HFFc6 (cell line): ENCODE measurements at regions not wholly inside any gene's neighbourhood (a gene's known extent, or its start where the extent isn't known, plus 50 kb on each side); places are given as distances from the start of the nearest gene placed in this dataset.

Source experiments
- DNase-seq: peaks from one replicate; pipeline ENCODE4 v3.0.0-alpha.2; 2018
- H3K27ac Mint-ChIP-seq: 2 replicates; pipeline ENCODE4 v1.8.0; 2020; ENCODE audit warnings: mild to moderate bottlenecking, mixed read lengths
- H3K27me3 Mint-ChIP-seq: 2 replicates; pipeline ENCODE4 v1.8.0; 2021; ENCODE audit warnings: mild to moderate bottlenecking, moderate library complexity, mixed read lengths; ENCODE audit not compliant: insufficient read depth
- H3K36me3 Mint-ChIP-seq: 2 replicates; pipeline ENCODE4 v1.8.0; 2021; ENCODE audit warnings: low read depth, mixed read lengths
- H3K4me1 Mint-ChIP-seq: 2 replicates; pipeline ENCODE4 v1.8.0; 2020; ENCODE audit warnings: low read depth, mixed read lengths
- H3K4me3 Mint-ChIP-seq: 2 replicates; pipeline ENCODE4 v1.8.0; 2020; ENCODE audit warnings: mild to moderate bottlenecking, moderate library complexity, mixed read lengths
- H3K9me3 Mint-ChIP-seq: 2 replicates; pipeline ENCODE4 v1.8.0; 2020; ENCODE audit warnings: mild to moderate bottlenecking, mixed read lengths
- CTCF ChIP-seq: fragments of 200-600 bp; sonication (generic); IDR thresholded peaks from 2 replicates; pipeline ENCODE4 v1.5.0; 2021; ENCODE audit warnings: antibody characterized with exemption, mild to moderate bottlenecking

- no peak overlapping the region for H3K4me3 Mint-ChIP-seq
- H3K27ac Mint-ChIP-seq, result no peak overlapping the region
- no peaks in the 10 kb centered on the region for H3K9me3 Mint-ChIP-seq
- DNase-seq, result no peak
- H3K4me1 Mint-ChIP-seq, result peaks cover 21% of the 10 kb centered on the region
- no peaks in the 10 kb centered on the region for H3K36me3 Mint-ChIP-seq
- H3K27me3 Mint-ChIP-seq, result peaks cover 5% of the 10 kb centered on the region; the same call in 1 of the 2 replicates
- TF ChIP-seq CTCF, result no peak
These were observed 129.9 kb downstream of the TXNL1 start for GRCh38 chr18:56508370-56509036.

GRCh38 chr18:56505971-56506370 lies 132.4 kb downstream of the TXNL1 start:
- TF ChIP-seq CTCF, result no peak
- Mint-ChIP-seq H3K27me3 (peaks cover 8% of the 10 kb centered on the region; the same call in 1 of the 2 replicates), H3K36me3 (no peaks in the 10 kb centered on the region), H3K4me1 (peaks cover 16% of the 10 kb centered on the region), H3K9me3 (no peaks in the 10 kb centered on the region), H3K27ac (no peak overlapping the region), H3K4me3 (no peak overlapping the region)
- peak; percentile 8 for DNase-seq

GRCh38 chr18:56505293-56505692 lies 133.1 kb downstream of the TXNL1 start:
- Mint-ChIP-seq H3K27me3 (peaks cover 8% of the 10 kb centered on the region; the same call in 1 of the 2 replicates), H3K4me1 (peaks cover 16% of the 10 kb centered on the region), H3K27ac (no peak overlapping the region)

GRCh38 chr18:56501896-56502295 lies 136.5 kb downstream of the TXNL1 start:
- no peaks in the 10 kb centered on the region for H3K36me3 Mint-ChIP-seq
- H3K4me1 Mint-ChIP-seq, result peaks cover 16% of the 10 kb centered on the region
- no peak for TF ChIP-seq CTCF
- peaks cover 4% of the 10 kb centered on the region; the same call in 1 of the 2 replicates for H3K27me3 Mint-ChIP-seq
- H3K27ac Mint-ChIP-seq, result no peak overlapping the region
- no peak for DNase-seq
- H3K9me3 Mint-ChIP-seq, result no peaks in the 10 kb centered on the region
- H3K4me3 Mint-ChIP-seq, result peak overlapping the region; percentile 24; the same call in 1 of the 2 replicates

More at GRCh38 chr18:56505293-56505692, 133.1 kb downstream of the TXNL1 start:
- H3K9me3 Mint-ChIP-seq, result no peaks in the 10 kb centered on the region
- DNase-seq, result no peak
- no peak for TF ChIP-seq CTCF
- no peaks in the 10 kb centered on the region for H3K36me3 Mint-ChIP-seq
- no peak overlapping the region for H3K4me3 Mint-ChIP-seq

DNA sequence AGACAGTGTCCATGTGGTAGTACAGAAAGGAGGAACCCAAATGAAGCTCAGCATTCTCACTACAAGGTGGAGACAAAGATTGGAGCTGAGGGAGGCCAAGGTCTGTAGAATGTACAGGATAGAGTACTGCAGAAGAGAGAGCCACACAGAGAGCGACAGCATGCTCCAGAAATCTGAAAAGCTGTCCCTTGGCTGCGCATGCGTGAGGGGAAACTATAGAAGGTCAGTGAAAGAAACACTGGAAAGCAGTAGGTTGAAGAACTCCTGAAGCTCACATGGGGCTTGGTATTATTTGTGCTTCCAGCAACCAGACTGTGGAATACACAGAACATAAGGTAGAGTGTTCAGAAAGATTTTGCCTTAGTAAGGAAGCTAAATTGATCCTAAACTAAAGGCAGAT lies 142.5 kb downstream of the TXNL1 start:
- TF ChIP-seq CTCF, result no peak
- DNase-seq, result no peak
- H3K36me3 Mint-ChIP-seq, result no peaks in the 10 kb centered on the region

More for the DNA sequence above, 142.5 kb downstream of the TXNL1 start:
- Mint-ChIP-seq H3K4me1 (no peaks in the 10 kb centered on the region), H3K27ac (no peak overlapping the region), H3K4me3 (no peak overlapping the region), H3K27me3 (peaks cover 10% of the 10 kb centered on the region; the same call in 1 of the 2 replicates), H3K9me3 (no peaks in the 10 kb centered on the region; the same call in 1 of the 2 replicates)
